ENCODE measurements at regions not wholly inside any gene's neighbourhood (a gene's known extent, or its start where the extent isn't known, plus 50 kb on each side); places are given as distances from the start of the nearest gene placed in this dataset.

DNA sequence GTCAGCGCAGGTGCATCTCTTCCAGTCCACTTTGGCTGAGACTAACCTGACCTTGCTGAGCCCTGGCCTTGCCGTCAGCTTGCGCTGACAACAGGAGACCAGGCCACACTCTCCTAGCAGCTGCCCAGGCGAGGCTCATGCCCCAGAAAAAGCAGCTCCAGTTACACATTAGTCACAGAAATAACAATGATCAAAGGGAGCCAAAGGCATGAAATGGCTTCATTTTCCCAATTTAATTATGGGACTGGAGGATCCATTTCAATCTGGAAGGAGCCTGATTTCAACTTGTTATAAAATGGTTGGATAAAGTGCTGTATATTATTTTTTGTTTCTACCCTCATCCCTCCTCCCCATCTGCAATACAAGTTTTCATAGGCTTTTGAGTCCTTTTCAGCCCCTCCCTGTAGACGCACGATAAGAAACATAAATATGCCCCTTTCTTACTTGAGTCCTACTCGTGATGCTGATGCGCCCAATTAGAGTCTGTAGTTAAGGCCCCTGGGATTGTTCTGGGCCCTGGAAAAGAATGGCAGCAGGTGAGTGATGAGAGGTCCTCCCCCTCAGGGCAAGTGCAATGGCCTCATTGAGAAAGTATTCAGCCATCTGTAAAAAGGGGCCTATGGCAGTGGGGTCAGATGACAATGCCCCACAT lies 376.0 kb downstream of the C12orf75 start:
- H3K27ac Mint-ChIP-seq (ENCODE audit: low read depth, unreplicated experiment), result no peak overlapping the region
- peaks cover 6% of the 10 kb centered on the region for H3K4me1 Mint-ChIP-seq (ENCODE audit: insufficient read depth, unreplicated experiment)
- ChIA-PET CTCF (interaction anchor here (0.6 to 4.4 kb wide), 17 partner anchors 8 to 438 kb away, joined by 3 to 54 read pairs (median 3); no protein-coding TSS in a partner anchor), POLR2A (interaction anchor here (0.6 kb wide), 1 partner anchor 487 kb away, joined by 3 read pairs; no protein-coding TSS in a partner anchor)
- H3K36me3 Mint-ChIP-seq (ENCODE audit: insufficient read depth, unreplicated experiment), result no peaks in the 10 kb centered on the region
- intact Hi-C loops (cut with micrococcal nuclease), result loop anchor here (5.0 kb wide), 1 partner anchor 501 kb away; no protein-coding TSS in a partner anchor
- no TSS peak for BruUV-seq (replicated peaks)
- no peaks in the 10 kb centered on the region for H3K27me3 Mint-ChIP-seq (ENCODE audit: insufficient read depth, unreplicated experiment)
- peak; percentile 47 for DNase-seq (ENCODE audit: unreplicated experiment)
- H3K9me3 Mint-ChIP-seq (ENCODE audit: unreplicated experiment), result no peaks in the 10 kb centered on the region
- TF ChIP-seq, protein P1, sequence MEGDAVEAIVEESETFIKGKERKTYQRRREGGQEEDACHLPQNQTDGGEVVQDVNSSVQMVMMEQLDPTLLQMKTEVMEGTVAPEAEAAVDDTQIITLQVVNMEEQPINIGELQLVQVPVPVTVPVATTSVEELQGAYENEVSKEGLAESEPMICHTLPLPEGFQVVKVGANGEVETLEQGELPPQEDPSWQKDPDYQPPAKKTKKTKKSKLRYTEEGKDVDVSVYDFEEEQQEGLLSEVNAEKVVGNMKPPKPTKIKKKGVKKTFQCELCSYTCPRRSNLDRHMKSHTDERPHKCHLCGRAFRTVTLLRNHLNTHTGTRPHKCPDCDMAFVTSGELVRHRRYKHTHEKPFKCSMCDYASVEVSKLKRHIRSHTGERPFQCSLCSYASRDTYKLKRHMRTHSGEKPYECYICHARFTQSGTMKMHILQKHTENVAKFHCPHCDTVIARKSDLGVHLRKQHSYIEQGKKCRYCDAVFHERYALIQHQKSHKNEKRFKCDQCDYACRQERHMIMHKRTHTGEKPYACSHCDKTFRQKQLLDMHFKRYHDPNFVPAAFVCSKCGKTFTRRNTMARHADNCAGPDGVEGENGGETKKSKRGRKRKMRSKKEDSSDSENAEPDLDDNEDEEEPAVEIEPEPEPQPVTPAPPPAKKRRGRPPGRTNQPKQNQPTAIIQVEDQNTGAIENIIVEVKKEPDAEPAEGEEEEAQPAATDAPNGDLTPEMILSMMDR (IDR thresholded peaks at IDR 0.05; ENCODE audit: unreplicated experiment), result no peak
- H3K4me3 Mint-ChIP-seq (ENCODE audit: unreplicated experiment), result no peak overlapping the region

DNA sequence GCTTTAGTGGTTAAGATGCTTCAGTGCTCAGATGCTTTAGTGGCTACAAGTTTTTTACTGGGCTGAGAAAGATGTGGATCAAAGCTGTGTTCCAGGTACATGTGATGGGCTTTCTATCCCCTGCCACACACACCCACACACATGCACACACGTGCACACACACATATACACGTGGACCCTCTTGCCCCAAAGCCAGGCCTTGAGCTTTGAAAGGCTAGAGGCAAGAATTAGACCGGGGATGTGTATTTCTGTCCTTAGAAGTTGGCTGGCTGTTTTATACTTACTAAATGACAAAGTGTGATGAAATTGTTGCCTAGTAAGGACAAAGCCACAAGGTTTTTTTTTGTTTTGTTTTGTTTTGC lies 376.5 kb downstream of the C12orf75 start:
- intact Hi-C loops (cut with micrococcal nuclease), result loop anchor here (5.0 kb wide), 1 partner anchor 500 kb away; no protein-coding TSS in a partner anchor
- CTCF ChIA-PET, result interaction anchor here (0.7 to 4.4 kb wide), 7 partner anchors 18 to 429 kb away, joined by 3 to 54 read pairs (median 3); no protein-coding TSS in a partner anchor

DNA sequence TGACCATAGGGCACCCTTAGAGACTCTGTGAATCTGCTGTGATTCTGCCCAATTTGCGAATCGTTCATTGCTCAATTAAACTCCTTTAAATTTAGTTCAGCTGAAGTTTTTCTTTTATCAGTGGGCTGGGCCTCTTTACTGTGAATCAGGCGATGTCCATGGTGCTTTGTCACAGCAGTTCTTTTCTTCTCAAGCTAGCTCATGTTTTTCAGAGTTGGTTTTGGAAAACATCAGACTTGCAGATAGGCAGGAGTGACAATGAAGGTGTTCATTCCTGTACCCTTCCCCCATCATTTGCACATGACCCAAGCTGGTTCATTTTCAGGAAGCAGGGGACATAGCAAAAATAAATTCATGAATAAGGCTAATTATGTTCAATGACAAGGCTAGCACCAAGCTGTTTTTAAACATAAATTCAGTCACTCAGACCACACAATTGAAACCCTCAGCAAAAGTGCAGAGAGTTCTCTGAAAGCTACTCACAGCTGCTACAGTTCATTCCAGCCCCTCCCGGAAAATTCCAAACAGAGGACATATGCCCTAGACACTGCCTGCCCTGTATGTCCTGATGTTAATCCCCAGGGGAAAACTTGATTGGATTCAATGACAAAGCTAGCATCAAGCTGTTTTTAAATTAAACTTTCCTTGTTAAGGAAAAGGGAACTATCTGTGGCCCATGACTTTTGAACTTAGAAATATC lies 383.3 kb downstream of the C12orf75 start:
- no peak for DNase-seq (ENCODE audit: unreplicated experiment)
- BruUV-seq (replicated peaks), result no TSS peak
- H3K4me1 Mint-ChIP-seq (ENCODE audit: insufficient read depth, unreplicated experiment), result no peaks in the 10 kb centered on the region

More for the DNA sequence above, 376.5 kb downstream of the C12orf75 start:
- TF ChIP-seq, protein P1 (IDR thresholded peaks at IDR 0.05; ENCODE audit: unreplicated experiment), result no peak
- DNase-seq (ENCODE audit: unreplicated experiment), result no peak
- H3K4me1 Mint-ChIP-seq (ENCODE audit: insufficient read depth, unreplicated experiment), result peaks cover 6% of the 10 kb centered on the region
- no peaks in the 10 kb centered on the region for H3K36me3 Mint-ChIP-seq (ENCODE audit: insufficient read depth, unreplicated experiment)
- POLR2A ChIA-PET, result no interaction called here
- H3K4me3 Mint-ChIP-seq (ENCODE audit: unreplicated experiment), result no peak overlapping the region
- H3K27me3 Mint-ChIP-seq (ENCODE audit: insufficient read depth, unreplicated experiment), result no peaks in the 10 kb centered on the region
- H3K9me3 Mint-ChIP-seq (ENCODE audit: unreplicated experiment), result no peaks in the 10 kb centered on the region
- H3K27ac Mint-ChIP-seq (ENCODE audit: low read depth, unreplicated experiment), result no peak overlapping the region
- BruUV-seq (replicated peaks), result no TSS peak

DNA sequence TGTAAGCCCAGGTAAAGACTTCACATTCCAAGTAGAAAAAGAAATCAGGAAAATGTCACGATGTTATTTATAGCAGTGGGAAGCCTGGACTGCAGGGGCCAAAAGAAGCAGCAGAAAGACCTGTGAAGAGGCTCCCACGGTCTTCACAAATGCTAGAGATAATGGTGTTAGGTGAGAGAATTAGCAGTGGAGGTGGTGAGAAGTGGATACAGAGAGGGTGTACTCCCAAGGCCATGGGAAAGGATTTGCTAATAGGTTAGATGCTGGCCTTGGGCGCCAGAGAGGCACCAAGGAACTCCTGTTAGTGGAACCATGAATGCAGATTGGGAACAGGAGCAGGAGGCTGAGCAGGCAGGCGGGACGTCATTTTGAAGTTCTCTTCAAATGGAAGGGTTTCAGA lies 386.1 kb downstream of the C12orf75 start:
- TF ChIP-seq, protein P1 (IDR thresholded peaks at IDR 0.05; ENCODE audit: unreplicated experiment), result no peak
- Mint-ChIP-seq H3K4me3 (ENCODE audit: unreplicated experiment) (no peak overlapping the region), H3K4me1 (ENCODE audit: insufficient read depth, unreplicated experiment) (no peaks in the 10 kb centered on the region), H3K27me3 (ENCODE audit: insufficient read depth, unreplicated experiment) (no peaks in the 10 kb centered on the region), H3K36me3 (ENCODE audit: insufficient read depth, unreplicated experiment) (no peaks in the 10 kb centered on the region), H3K9me3 (ENCODE audit: unreplicated experiment) (no peaks in the 10 kb centered on the region), H3K27ac (ENCODE audit: low read depth, unreplicated experiment) (no peak overlapping the region)
- BruUV-seq (replicated peaks), result no TSS peak
- intact Hi-C loops (cut with micrococcal nuclease), result no loop called here
- ChIA-PET CTCF (no interaction called here), POLR2A (no interaction called here)
- no peak for DNase-seq (ENCODE audit: unreplicated experiment)

More for the DNA sequence above, 383.3 kb downstream of the C12orf75 start:
- TF ChIP-seq, protein P1 (IDR thresholded peaks at IDR 0.05; ENCODE audit: unreplicated experiment), result no peak
- Mint-ChIP-seq H3K4me3 (ENCODE audit: unreplicated experiment) (no peak overlapping the region), H3K27ac (ENCODE audit: low read depth, unreplicated experiment) (no peak overlapping the region), H3K36me3 (ENCODE audit: insufficient read depth, unreplicated experiment) (no peaks in the 10 kb centered on the region), H3K27me3 (ENCODE audit: insufficient read depth, unreplicated experiment) (no peaks in the 10 kb centered on the region), H3K9me3 (ENCODE audit: unreplicated experiment) (no peaks in the 10 kb centered on the region)
- ChIA-PET CTCF (interaction anchor here (0.6 to 1.5 kb wide), 5 partner anchors 8 to 422 kb away, joined by 3 to 4 read pairs (median 4); no protein-coding TSS in a partner anchor), POLR2A (no interaction called here)
- intact Hi-C loops (cut with micrococcal nuclease), result no loop called here

All from MCF 10A (cell line).